WERI-Rb-1 (cell line): ENCODE measurements at regions not wholly inside any gene's neighbourhood (a gene's known extent, or its start where the extent isn't known, plus 50 kb on each side); places are given as distances from the start of the nearest gene placed in this dataset.

ENCODE experiments used
- DNase-seq: peaks from one replicate; pipeline ENCODE4 v3.0.0-alpha.2; 2020
- H3K27ac ChIP-seq: fragments of 250-450 bp; sonication (Bioruptor Pico); 2 replicates; pipeline ENCODE4 v1.5.1; 2020; ENCODE audit warnings: mild to moderate bottlenecking, moderate library complexity
- H3K27me3 ChIP-seq: fragments of 250-450 bp; sonication (Bioruptor Pico); 2 replicates; pipeline ENCODE4 v1.5.1; 2021; ENCODE audit warnings: mild to moderate bottlenecking, low read depth, moderate library complexity; ENCODE audit not compliant: insufficient read depth, severe bottlenecking
- H3K36me3 ChIP-seq: fragments of 250-450 bp; sonication (Bioruptor Pico); 2 replicates; pipeline ENCODE4 v1.5.1; 2020; ENCODE audit warnings: mild to moderate bottlenecking, moderate library complexity
- H3K4me3 ChIP-seq: 2 replicates; pipeline ENCODE4 v1.5.1; 2011; ENCODE audit warnings: low read depth, mild to moderate bottlenecking, control low read depth, low read length
- H3K9me3 ChIP-seq: fragments of 250-450 bp; sonication (Bioruptor Pico); 2 replicates; pipeline ENCODE4 v1.5.1; 2021; ENCODE audit warnings: mild to moderate bottlenecking, moderate library complexity; ENCODE audit not compliant: severe bottlenecking
- TF ChIP-seq, protein P1 (sequence below): IDR thresholded peaks from 2 replicates; pipeline ENCODE4 v1.5.1; 2011; ENCODE audit warnings: low read depth, mild to moderate bottlenecking, control low read depth, inconsistent platforms, low read length

DNA sequence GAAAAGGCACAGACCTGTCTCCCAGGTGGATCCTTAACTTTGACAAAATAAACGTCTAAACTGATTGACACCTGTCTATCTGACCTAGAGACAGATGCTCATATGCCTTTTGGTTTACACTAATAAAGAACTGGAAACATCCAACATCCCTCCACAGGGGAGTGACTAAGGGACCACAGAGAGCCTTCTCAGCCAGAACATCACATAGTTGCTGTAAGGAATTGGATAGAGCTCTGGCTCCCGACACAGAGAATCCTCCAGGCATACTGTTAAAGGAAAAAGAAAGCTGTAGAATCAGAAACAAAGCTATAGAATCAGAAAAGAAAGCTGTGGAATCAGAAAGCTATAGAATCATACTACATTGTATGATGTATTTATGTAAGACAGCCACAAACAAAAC lies 258.8 kb downstream of the STK31 start:
- TF ChIP-seq, protein P1, sequence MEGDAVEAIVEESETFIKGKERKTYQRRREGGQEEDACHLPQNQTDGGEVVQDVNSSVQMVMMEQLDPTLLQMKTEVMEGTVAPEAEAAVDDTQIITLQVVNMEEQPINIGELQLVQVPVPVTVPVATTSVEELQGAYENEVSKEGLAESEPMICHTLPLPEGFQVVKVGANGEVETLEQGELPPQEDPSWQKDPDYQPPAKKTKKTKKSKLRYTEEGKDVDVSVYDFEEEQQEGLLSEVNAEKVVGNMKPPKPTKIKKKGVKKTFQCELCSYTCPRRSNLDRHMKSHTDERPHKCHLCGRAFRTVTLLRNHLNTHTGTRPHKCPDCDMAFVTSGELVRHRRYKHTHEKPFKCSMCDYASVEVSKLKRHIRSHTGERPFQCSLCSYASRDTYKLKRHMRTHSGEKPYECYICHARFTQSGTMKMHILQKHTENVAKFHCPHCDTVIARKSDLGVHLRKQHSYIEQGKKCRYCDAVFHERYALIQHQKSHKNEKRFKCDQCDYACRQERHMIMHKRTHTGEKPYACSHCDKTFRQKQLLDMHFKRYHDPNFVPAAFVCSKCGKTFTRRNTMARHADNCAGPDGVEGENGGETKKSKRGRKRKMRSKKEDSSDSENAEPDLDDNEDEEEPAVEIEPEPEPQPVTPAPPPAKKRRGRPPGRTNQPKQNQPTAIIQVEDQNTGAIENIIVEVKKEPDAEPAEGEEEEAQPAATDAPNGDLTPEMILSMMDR: no peak
- H3K9me3 ChIP-seq: no peaks in the 10 kb centered on the region
- no peak for DNase-seq
- no peak overlapping the region for H3K4me3 ChIP-seq
- H3K36me3 ChIP-seq: no peaks in the 10 kb centered on the region
- H3K27ac ChIP-seq: no peak overlapping the region
- H3K27me3 ChIP-seq: no peaks in the 10 kb centered on the region

DNA sequence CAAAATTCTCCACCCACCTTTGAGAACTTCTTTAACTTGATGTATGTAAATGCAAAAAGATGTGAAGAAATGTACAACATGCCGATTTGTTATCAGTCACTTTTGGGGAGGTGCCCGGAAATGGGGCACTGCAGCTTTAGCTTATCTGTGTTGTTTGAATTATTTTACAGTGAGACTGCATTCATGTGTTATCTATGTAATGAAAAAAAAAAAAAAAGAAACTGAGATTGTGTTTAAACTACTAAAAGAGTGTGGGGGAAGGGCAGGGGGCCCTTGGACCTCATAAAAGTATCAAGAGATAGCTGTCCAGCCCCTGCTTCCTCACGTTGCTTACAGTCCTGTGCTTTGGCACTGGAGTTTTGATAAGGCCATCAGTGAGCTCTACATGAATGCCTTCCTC lies 259.4 kb downstream of the STK31 start:
- no peak overlapping the region for H3K4me3 ChIP-seq
- no peaks in the 10 kb centered on the region for H3K9me3 ChIP-seq
- H3K27ac ChIP-seq: no peak overlapping the region
- H3K36me3 ChIP-seq: no peaks in the 10 kb centered on the region
- DNase-seq: no peak
- H3K27me3 ChIP-seq: no peaks in the 10 kb centered on the region
- TF ChIP-seq, protein P1: no peak

GRCh38 chr7:23970193-23970592 lies 260.2 kb downstream of the STK31 start:
- H3K4me3 ChIP-seq: no peak overlapping the region
- no peaks in the 10 kb centered on the region for H3K9me3 ChIP-seq
- H3K27me3 ChIP-seq: no peaks in the 10 kb centered on the region
- H3K36me3 ChIP-seq: no peaks in the 10 kb centered on the region
- H3K27ac ChIP-seq: no peak overlapping the region
- TF ChIP-seq, protein P1: no peak
- no peak for DNase-seq

DNA sequence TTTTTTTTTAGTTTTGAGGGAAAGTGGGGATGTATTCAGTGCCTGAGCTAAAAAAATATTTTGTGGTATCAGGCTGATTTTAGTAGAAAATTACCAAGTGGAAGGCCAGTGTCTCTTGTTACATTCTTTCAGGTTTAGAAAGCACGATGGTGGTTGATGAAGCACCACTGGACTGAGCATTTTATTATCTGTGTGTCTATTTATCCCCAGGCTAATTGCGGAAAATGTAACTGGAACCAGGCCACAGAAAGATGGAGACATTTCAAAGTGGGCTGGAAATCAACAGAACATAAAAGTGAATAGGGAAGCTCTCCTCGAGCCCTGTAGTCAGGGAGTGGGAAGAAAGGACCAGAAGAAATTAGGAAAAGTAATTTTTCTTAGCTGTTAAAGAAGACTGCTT lies 261.0 kb downstream of the STK31 start:
- no peak for DNase-seq
- no peaks in the 10 kb centered on the region for H3K27me3 ChIP-seq
- H3K4me3 ChIP-seq: no peak overlapping the region
- no peaks in the 10 kb centered on the region for H3K36me3 ChIP-seq
- H3K9me3 ChIP-seq: no peaks in the 10 kb centered on the region
- TF ChIP-seq, protein P1: no peak
- H3K27ac ChIP-seq: no peak overlapping the region

- Histone ChIP-seq H3K27me3 (no peaks in the 10 kb centered on the region), H3K9me3 (no peaks in the 10 kb centered on the region), H3K36me3 (no peaks in the 10 kb centered on the region), H3K4me3 (no peak overlapping the region), H3K27ac (no peak overlapping the region)
- no peak for DNase-seq
- TF ChIP-seq, protein P1: no peak
Observed at GRCh38 chr7:23972057-23972456, 262.0 kb downstream of the STK31 start.

DNA sequence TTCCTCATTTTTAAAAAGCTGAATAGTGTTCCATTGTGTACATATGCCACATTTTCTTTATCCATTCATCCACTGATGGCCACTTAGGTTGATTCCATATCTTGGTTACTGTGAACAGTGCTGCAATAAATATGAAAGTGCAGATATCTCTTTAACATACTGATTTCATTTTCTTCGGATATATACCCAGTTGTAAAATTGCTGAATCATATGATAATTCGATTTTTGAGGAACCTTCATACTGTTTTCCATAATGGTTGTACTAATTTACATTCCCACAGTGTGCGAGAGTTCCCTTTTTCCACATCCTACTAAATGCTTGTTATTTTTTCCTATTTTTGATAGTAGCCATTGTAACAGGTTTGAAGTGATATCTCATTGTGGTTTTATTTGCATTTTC lies 263.2 kb downstream of the STK31 start:
- DNase-seq: no peak
- Histone ChIP-seq H3K4me3 (no peak overlapping the region), H3K9me3 (no peaks in the 10 kb centered on the region), H3K36me3 (no peaks in the 10 kb centered on the region), H3K27me3 (no peaks in the 10 kb centered on the region), H3K27ac (no peak overlapping the region)
- TF ChIP-seq, protein P1: no peak
